Cardiac muscle cell (in vitro differentiated cells and primary cell): ENCODE measurements at regions not wholly inside any gene's neighbourhood (a gene's known extent, or its start where the extent isn't known, plus 50 kb on each side); places are given as distances from the start of the nearest gene placed in this dataset.

Source experiments
- DNase-seq, 2 donors: peaks; one replicate each; pipeline versions ENCODE4 v3.0.0 to v3.0.0-alpha.2; 2010 to 2017; ENCODE audit warnings: low read depth in 1 of 2, low spot score in 1 of 2
- H3K27ac ChIP-seq: fragments of 200-600 bp; sonication (generic); 2 replicates; pipeline ENCODE4 v1.5.1; 2016
- H3K27me3 ChIP-seq: fragments of 200-600 bp; sonication (generic); 2 replicates; pipeline ENCODE4 v1.6.0; 2016; ENCODE audit warnings: control low read depth
- H3K36me3 ChIP-seq: fragments of 200-600 bp; sonication (generic); 2 replicates; pipeline ENCODE4 v1.5.1; 2016; ENCODE audit warnings: control low read depth
- H3K4me1 ChIP-seq: fragments of 200-600 bp; sonication (generic); 2 replicates; pipeline ENCODE4 v1.8.1; 2017; ENCODE audit warnings: low read depth, mild to moderate bottlenecking, mixed run types
- H3K4me3 ChIP-seq: fragments of 200-600 bp; sonication (generic); 2 replicates; pipeline ENCODE4 v1.5.1; 2016; ENCODE audit warnings: mild to moderate bottlenecking
- H3K9me3 ChIP-seq: fragments of 200-600 bp; sonication (generic); 2 replicates; pipeline ENCODE4 v1.5.1; 2017; ENCODE audit warnings: low read depth, mild to moderate bottlenecking, control low read depth
- CTCF ChIP-seq: IDR thresholded peaks from 2 replicates; pipeline ENCODE4 v1.5.1; 2012; ENCODE audit warnings: low read depth, mild to moderate bottlenecking, low read length

- DNase-seq, result no peak
- Histone ChIP-seq H3K27ac (no peak overlapping the region), H3K36me3 (no peaks in the 10 kb centered on the region), H3K4me3 (no peak overlapping the region), H3K9me3 (no peaks in the 10 kb centered on the region), H3K4me1 (no peaks in the 10 kb centered on the region), H3K27me3 (no peaks in the 10 kb centered on the region)
- no peak for TF ChIP-seq CTCF
Observed at GRCh38 chr9:105993921-105994715, 299.8 kb downstream of the TMEM38B start.

GRCh38 chr9:105994970-105995369 lies 300.6 kb downstream of the TMEM38B start:
- DNase-seq, result no peak
- Histone ChIP-seq H3K27ac (no peak overlapping the region), H3K4me3 (no peak overlapping the region), H3K9me3 (no peaks in the 10 kb centered on the region), H3K27me3 (no peaks in the 10 kb centered on the region), H3K36me3 (no peaks in the 10 kb centered on the region), H3K4me1 (peaks cover under 1% of the 10 kb centered on the region)
- no peak for TF ChIP-seq CTCF

GRCh38 chr9:106017198-106017740 lies 322.9 kb downstream of the TMEM38B start:
- no peak for DNase-seq
- Histone ChIP-seq H3K9me3 (no peaks in the 10 kb centered on the region), H3K4me1 (peaks cover 33% of the 10 kb centered on the region), H3K27me3 (no peaks in the 10 kb centered on the region), H3K4me3 (no peak overlapping the region), H3K27ac (no peak overlapping the region), H3K36me3 (no peaks in the 10 kb centered on the region)
- no peak for TF ChIP-seq CTCF

- Histone ChIP-seq H3K9me3 (no peaks in the 10 kb centered on the region), H3K27ac (peak overlapping the region; percentile 75), H3K27me3 (no peaks in the 10 kb centered on the region), H3K4me3 (no peak overlapping the region), H3K36me3 (no peaks in the 10 kb centered on the region), H3K4me1 (peaks cover 26% of the 10 kb centered on the region)
- TF ChIP-seq CTCF, result no peak
- DNase-seq, result peak in 1 of 2 donors; percentile 76
Observed at GRCh38 chr9:106019039-106019680, 324.8 kb downstream of the TMEM38B start.

GRCh38 chr9:106019702-106020101 lies 325.4 kb downstream of the TMEM38B start:
- Histone ChIP-seq H3K27ac (peak overlapping the region; percentile 75), H3K27me3 (no peaks in the 10 kb centered on the region), H3K4me1 (peaks cover 26% of the 10 kb centered on the region), H3K4me3 (no peak overlapping the region), H3K9me3 (no peaks in the 10 kb centered on the region), H3K36me3 (no peaks in the 10 kb centered on the region)
- TF ChIP-seq CTCF, result no peak
- DNase-seq, result no peak
